GM21447 (cell line): ENCODE measurements at regions not wholly inside any gene's neighbourhood (a gene's known extent, or its start where the extent isn't known, plus 50 kb on each side); places are given as distances from the start of the nearest gene placed in this dataset.

ENCODE experiments used
- ATAC-seq: cut with Tn5 transposase; IDR thresholded peaks from one replicate; pipeline ENCODE4 v1.9.1; 2021; ENCODE audit not compliant: unreplicated experiment

DNA sequence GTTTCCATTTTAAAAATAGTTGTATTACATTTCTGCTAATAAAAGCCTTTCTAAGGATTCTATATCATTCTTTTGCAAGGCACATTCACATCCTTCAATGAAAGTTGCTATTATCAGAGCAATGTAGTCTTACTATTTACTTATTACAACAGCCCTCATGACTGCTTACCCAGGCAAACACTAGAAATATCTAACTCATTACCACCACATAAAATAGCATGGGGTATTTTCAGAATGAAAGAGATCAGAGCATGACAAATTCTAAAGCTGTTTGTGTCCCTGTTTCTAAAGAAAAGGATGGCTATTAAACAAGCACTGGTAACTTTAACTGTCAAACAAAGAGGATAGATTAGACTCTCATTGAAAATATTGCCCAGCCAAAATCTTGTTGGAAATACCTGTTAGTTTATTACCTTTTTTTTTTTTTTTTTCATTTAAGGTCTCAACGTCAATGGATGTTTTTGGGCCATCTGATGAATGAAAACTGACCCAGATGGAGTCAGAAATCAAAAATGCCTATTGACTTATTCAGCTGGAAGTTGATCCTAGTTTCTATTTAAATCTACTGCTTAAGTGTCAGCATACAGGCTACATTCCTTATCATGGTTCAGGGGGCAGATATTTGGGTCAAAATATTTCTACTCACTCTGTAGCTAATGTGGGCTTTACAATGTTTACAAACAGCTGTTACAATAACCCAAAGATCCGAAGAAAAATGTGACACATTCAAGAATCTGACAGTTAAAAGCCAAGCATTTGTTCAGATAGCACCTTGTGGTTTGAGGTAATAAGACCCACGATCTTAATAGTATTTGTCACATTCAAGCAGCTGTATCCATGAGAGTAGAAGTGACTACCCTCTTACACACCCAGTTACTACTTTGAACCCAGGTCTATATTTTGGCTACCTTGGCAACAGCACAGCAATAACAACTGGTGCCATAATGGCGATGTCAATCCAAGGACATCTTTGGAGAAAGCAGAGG, 554.8 kb upstream of the MEF2C start:
- no peak for ATAC-seq

DNA sequence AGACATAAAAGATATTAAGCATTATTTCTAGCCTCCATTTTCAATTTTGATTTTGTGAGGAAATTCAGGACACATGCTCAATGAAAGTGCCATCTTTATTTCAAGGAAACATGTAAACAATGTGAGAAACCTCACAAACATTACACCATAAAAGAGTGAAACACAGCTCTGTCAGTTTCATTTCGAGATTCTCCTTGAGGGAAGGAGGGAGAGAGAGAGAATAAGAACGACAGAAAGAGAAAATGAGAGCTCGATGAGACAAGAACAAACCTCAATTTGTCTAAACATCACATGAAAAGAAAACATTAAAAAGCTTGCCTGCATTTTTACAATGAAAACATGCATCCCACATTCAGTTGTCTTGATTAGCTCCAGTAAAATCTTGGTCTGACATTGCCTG, 553.5 kb upstream of the MEF2C start:
- no peak for ATAC-seq

DNA sequence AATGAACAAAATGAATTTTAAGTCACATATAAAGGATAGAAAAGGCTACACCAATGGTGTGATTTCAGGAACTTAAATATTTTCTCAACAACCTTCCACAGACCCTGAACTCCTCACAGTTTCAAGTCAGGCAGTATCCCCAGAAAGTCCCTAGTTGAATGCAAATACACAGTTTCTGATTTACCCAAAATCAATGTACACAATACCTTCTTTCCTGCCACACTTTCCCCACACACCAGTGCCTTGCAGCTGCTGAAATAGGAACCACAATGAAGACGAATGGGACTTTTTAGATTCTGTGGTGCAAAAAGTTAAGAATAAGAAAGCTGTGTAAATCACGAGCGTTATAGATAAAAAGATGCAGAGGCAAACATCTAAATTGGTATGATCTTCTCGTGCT, 552.4 kb upstream of the MEF2C start:
- peak; percentile 84 for ATAC-seq

DNA sequence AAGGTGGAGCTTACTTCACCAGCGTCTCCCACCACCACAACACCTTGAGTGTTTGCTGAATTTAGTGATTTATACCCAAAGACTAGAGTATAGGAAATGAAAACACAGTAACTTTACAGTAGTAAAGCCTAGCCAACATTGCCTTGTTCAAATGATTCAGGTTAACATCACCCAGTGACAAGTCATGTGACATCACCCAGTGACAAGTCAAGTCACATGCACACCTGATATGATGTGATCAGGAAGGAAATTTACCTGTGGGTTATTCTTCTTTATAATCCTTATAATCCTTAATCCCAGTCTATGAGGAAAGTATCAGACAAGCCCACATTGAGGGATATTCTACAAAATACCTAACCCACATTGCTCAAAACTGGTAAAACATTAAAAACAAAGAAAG, 545.6 kb upstream of the MEF2C start:
- no peak for ATAC-seq

DNA sequence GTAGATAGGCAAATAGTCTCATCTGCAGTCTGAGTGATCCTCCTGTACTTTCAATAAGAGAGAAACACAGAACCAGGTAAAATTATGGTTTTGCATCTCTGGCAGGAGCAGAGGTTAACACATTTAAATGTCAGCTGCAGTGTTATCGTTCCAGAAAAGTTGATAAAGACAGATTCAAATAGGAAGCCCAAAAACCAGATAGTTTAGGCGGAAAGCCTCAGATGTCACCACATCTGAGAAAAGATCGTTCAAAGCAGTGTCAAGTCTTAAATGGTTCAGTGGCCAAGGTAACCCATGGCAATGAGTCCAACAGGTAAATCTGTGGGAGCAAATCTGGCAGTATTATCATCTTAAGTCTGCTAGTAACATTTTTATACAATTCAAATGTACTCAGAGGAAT, 542.1 kb upstream of the MEF2C start:
- no peak for ATAC-seq

DNA sequence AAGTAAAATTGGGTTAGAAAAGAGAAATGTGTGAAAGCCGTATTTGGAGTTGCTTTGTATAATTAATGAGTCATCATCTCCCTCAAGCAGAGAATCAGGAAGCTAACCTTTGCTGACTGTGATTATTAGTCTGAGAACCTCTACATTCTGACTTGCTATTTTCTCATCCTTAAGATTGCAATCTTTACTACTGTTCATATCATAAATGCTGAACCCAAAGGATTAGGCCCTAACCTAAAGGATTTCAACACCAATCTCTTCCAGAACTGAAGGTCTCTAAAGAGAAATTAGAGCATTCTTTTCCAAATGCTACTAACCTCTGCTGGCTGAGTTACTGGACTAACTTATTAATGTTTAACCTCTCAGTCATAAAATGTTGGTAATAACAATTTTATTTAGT, 538.1 kb upstream of the MEF2C start:
- ATAC-seq, result peak; percentile 63

DNA sequence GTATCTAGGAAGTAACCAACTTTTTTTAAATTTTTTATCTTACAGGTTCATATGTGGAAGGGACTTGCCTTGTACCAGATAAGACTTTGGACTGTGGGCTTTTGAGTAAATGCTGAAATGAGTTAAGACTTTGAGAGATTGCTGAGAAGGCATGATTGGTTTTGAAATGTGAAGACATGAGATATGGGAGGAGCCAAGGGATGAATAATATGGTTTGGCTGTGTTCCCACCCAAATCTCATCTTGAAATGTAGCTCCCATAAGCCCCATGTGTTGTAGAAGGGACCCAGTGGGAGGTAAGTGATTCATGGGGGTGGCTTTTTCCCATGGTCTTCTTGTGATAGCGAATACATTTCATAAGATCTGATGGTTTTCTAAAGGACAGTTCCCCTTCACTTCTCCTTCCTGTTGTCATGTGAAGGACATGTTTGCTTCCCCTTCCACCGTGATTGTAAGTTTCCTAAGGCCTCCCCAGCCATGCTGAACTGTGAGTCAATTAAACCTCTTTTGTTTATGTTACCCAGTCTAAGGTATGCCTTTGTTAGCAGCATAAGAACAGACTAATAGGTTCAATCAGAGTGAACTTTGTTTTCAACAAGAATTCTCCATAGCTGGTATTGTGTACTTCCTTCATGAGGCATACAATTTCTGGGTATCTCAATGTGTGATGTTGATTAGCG, 535.6 kb upstream of the MEF2C start:
- no peak for ATAC-seq

DNA sequence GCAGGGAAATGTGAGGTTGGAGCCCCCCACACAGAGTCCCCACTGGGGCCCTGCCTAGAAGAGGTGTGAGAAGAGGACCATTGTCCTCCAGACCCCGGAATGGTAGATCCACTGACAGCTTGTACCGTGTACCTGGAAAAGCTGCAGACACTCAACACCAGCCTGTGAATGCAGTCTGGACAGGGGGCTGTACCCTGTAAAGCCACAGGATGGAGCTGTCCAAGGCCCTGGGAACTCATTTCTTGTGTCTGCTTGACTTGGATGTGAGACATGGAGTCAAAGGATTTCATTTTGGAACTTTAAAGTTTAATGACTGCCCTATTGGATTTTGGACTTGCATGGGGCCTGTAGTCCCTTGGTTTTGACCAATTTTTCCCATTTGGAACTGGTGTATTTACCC, 535.0 kb upstream of the MEF2C start:
- no peak for ATAC-seq

DNA sequence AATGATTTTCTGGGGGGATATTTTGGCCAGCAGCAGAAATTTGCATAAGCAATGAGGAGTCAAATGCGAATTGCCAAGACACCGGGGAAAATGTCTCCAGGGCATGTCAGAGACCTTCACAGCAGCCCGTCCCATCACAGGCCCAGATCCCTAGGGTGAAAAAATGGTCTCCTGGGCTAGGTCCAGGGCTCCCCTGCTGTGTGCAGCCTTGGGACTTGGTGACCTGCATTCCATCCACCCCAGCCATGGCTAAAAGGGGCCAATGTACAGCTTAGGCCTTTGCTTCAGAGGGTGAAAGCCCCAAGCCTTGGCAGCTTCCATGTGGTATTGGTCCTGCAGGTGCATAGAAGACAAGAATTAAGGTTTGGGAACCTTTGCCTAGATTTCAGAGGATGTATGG, 534.5 kb upstream of the MEF2C start:
- ATAC-seq, result no peak

DNA sequence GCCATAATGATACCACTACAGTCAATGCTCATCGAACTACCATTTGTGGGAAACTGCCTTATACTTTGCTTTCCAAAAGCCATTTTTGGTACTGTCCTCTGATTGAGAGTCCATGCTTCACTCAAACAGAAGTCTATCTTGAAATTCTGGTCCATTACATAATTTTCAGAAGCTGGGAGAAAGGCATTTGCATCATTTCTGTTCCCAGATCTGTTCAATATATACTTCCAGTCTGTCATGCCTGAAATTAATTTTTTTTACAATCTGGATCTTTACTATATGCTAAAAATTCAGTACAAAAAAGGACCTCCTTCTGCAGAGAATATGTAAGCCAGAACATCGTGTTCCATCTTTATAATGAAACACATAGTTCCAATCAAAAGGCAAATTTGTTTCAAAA, 528.9 kb upstream of the MEF2C start:
- ATAC-seq, result no peak

DNA sequence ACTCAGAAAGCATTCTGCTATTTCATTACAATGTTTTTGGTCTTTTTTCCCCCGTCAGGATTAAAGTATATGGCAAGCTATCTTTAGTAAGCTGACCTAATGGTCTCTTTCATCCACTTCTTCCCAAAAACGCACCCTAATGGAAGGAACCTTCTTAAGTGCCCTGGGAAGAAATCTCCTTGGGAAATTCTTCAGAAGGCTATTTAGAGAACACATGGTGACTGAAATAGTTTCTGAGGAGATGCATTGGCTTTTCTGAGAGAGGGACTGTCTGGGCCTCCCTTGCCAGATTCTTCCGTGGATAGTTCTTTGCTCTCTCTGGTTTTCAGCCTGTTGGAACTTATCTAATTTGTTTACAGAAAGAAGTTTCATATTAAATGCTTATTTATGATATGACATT, 524.1 kb upstream of the MEF2C start:
- ATAC-seq, result no peak

DNA sequence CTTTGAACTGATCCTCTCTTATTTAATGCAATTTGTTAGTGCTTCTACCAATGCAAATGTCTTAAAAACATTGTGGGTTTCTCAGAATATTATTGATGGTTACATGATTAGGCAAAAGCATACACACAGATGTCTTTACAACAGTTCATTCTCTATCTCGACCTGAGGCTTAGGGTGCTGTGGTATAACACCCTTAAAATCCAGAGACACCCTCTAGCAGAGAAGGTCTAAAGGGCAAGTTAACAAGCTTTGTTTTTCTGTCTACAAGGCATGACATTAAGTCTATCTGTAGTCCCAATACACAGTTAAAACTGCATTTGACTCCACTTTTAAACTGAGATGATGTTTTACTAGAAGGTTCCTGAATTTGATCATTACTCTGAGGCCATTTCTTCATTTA, 518.7 kb upstream of the MEF2C start:
- no peak for ATAC-seq

DNA sequence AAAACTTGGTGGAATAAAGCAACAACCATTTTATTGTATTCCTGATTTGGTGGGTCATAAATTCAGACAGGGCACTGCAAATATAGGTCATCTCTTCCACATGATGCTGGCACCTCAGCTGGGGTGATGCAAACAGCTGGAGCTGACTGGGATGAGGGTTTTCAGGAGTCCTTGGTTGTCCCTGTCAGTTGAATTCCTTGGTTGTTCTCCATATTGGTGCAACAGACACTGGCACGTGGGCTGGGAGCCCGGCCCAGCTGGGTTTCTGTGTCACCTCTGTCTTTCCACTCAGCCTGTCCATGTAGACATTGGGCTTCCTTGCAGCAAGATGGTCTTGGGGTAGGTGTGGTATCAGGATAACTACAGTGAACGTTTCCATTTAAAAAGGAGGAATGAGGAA, 518.0 kb upstream of the MEF2C start:
- no peak for ATAC-seq

DNA sequence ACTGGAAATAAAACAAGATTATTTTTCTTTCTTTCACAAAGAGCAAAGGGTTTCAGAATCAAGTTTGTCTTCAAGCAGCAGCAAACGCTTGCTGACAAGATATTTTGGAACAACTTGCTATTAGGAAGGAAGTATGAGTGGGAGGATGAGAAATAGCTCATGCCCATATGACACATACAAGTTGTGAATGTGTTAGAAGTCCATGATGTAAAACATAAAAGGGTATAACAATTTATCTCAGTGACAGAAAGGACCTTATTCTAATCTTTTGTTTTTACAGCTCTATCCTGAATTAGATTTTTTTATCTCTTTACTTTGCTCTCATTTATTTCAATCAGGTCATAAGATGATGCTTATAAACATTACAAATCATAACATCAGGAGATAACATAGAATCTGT, 516.6 kb upstream of the MEF2C start:
- ATAC-seq, result no peak

DNA sequence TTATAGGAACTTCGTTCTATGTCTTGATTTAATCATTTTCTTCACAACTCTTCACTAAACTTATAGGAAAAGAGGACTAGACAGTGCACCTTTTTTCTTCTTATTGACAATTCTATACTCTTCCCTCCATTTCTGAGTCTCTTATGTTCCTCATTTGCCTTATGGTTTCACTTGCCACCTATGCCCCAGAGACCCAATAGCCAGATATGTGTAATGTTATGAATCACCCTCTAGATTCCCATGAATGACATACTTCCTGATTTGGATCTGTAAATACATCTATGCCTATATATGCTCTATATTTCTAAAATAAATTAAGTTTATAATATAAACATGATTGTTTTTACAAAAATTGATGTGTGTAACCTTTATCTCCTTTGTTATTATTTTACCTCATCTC, 514.1 kb upstream of the MEF2C start:
- peak; percentile 84 for ATAC-seq

DNA sequence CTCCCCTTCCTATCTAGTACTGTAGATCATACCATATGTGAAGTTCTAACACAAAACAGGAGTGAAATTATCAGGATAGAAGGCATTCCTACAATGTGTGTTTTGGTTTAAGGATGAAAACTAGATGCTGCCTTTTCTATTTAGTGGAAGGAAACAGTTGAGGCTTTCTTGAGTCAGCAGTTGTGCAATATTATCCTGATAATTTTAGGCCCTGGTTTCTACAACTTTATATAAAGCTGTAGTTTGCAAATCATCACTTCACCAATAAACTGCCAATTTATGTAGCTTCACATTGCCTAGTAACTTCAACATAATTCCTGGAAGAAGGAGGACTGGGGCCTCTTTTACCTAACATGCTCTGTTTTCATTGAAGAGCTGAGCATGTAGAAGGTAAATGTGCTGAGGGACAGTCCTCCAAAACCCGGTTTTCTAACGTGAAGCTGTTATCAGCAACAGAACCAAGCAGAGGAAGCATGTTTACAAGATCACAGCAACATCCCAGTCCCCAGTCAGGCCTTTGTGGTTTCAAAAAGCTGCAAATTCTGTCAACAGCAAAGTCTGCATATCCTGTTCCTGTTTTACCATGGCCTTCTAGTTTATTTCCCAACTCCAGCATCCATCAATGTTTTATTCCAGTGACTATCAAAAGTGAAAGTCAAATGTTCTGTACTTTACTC, 513.4 kb upstream of the MEF2C start:
- peak; percentile 75 for ATAC-seq

DNA sequence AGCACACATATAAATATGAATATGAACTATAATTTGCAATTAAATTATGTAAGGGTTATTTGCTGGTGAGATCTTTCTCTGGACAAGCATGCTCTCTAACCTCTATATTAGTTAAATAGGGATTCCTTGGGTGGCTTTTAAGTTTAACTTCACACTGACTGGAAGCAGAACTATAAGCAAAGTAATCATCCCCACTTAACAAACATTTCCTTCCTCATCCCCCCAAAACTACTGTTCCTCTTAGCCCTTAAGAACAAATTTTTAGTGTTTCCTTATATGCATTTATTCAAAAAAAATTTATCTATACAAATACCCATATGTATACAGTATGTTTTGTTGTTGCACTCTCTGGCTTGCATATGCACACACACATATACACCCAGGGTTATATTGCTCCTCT, 512.1 kb upstream of the MEF2C start:
- ATAC-seq, result no peak

DNA sequence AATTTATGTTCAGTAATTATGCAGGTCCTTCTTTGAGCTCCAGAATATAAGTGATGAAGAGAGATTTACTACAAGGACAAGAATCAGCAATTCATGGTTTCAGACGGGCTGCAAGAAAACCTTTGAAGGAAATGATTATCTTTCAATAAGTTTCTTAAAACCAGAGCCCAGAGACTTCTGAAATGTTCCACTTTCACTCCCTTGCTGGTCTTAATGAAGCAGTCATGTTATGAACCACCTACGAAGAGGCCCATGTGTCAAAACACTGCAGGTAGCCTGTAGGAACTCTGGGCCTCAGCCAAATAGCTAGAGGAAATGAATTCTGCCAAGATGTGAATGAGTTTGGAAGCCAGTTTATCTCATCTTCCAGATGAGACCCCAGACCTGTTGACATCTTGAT, 505.9 kb upstream of the MEF2C start:
- ATAC-seq, result no peak

DNA sequence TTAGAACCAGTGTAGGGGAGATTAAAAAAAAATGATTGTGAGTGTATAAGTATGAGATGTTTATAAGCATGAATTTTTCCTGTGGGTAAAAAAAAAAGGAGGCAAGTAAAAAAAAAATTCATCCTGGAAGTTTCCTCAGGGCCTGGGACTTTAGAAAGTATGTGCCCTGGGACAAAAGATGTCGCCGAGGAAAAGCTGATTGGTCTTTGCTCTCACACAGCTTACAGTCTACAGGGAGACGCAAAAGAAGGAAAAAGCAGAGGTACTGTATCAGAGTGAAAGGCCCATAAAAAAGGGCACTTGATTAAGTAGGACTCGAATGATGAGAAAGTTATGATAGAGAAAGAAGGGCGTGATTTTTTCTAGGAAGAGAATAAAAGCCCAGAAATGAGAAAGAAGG, 501.4 kb upstream of the MEF2C start:
- no peak for ATAC-seq

DNA sequence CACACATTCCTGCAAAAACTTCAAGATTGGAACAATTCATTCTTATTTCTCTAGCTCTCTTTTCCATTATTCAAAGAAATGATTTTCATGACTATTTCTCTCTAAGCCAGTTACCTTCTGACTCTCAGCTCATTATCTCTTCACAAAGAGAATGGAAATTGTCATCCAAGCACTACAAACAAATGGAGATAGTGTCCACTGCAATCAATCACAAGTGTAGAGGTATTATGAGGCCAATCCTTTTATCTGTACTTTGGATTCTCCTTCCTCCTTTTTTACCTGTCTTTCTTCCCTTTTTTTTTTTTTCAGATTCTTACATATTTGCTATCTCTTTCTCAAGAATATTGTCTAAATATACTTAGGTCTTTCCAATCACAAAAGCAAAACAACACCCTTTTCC, 497.7 kb upstream of the MEF2C start:
- ATAC-seq, result no peak

DNA sequence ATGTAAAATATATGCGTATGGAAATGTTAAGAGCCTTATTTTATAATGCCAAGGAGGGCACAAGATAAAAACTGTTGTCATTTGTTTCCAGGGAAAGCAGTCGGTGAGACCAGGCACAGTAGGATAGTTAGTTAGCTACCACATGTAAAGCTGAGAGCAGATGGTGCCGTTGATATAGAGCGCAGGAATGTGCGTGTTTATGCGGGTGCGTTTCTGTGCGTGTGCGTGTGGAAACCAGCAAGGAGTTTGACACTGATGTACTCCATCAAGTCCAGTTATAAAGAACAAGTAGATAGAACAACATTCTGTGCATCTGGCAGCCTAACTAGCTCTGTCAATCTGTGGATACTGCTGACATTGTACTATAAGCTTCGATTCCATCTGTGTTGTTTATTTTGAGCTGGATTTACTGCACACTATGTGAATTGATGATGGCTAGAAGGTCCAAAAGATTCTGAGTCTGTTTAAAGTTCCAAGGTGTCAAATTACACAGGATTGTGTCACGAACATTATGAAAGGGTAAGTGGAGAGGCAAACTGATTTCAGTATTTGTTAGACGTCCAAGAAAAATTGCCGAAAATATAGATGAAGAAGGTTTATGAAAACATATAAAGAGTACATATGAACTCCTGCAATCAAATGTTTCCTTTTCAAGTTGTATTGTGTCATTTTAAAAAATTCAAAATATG, 494.9 kb upstream of the MEF2C start:
- ATAC-seq, result no peak
